Posterior vena cava (tissue), 2 donors: ENCODE measurements at regions not wholly inside any gene's neighbourhood (a gene's known extent, or its start where the extent isn't known, plus 50 kb on each side); places are given as distances from the start of the nearest gene placed in this dataset.

ENCODE experiments used
- DNase-seq: peaks from one replicate; pipeline ENCODE4 v3.0.0-alpha.2; 2020; ENCODE audit warnings: low spot score
- intact Hi-C, 2 donors: fragments of 100-400 bp; cut with DNase I; formaldehyde crosslinking; loops; one replicate each; pipeline versions ENCODE4 v1.14.1 to v1.14.2; 2022 to 2023
- donor health status: DM: yes; HTN: yes; CAD: no.
- donor health status: DM: yes; HTN: yes; CAD: no.

- intact Hi-C loops = no loop called here
- DNase-seq = no peak
Measured at GRCh38 chr2:237150186-237150585, 64.5 kb downstream of the COPS8 start.

- no peak for DNase-seq
- intact Hi-C loops = no loop called here
Measured at GRCh38 chr2:237150831-237151375, 65.2 kb downstream of the COPS8 start.

GRCh38 chr2:237152361-237152760, 66.7 kb downstream of the COPS8 start:
- DNase-seq = no peak
- intact Hi-C loops = no loop called here

GRCh38 chr2:237153181-237153580, 67.5 kb downstream of the COPS8 start:
- intact Hi-C loops = no loop called here
- no peak for DNase-seq

GRCh38 chr2:237154082-237154638, 68.5 kb downstream of the COPS8 start:
- intact Hi-C loops = no loop called here
- no peak for DNase-seq

- intact Hi-C loops = no loop called here
- DNase-seq = no peak
Measured at GRCh38 chr2:237154884-237155851, 69.5 kb downstream of the COPS8 start.

- intact Hi-C loops = no loop called here
- DNase-seq = peak; percentile 93
Measured at GRCh38 chr2:237156031-237156856, 70.6 kb downstream of the COPS8 start.

- intact Hi-C loops = no loop called here
Measured at GRCh38 chr2:237156857-237157779, 71.4 kb downstream of the COPS8 start.

GRCh38 chr2:237157780-237158102, 72.1 kb downstream of the COPS8 start:
- intact Hi-C loops = no loop called here
- DNase-seq = no peak

More at GRCh38 chr2:237156857-237157779, 71.4 kb downstream of the COPS8 start:
- DNase-seq = no peak

- intact Hi-C loops = no loop called here
- DNase-seq = no peak
Measured at GRCh38 chr2:237158194-237158593, 72.5 kb downstream of the COPS8 start.

GRCh38 chr2:237159006-237159911, 73.6 kb downstream of the COPS8 start:
- DNase-seq = no peak

GRCh38 chr2:237160271-237160919, 74.7 kb downstream of the COPS8 start:
- no peak for DNase-seq
- intact Hi-C loops = loop anchor here in 1 of 2 donors (10.0 kb wide), 1 partner anchor 314 kb away; no protein-coding TSS in a partner anchor

More at GRCh38 chr2:237159006-237159911, 73.6 kb downstream of the COPS8 start:
- intact Hi-C loops = no loop called here

GRCh38 chr2:237161189-237161588, 75.5 kb downstream of the COPS8 start:
- no peak for DNase-seq
- intact Hi-C loops = loop anchor here in 1 of 2 donors (10.0 kb wide), 1 partner anchor 314 kb away; no protein-coding TSS in a partner anchor

- no peak for DNase-seq
- intact Hi-C loops = loop anchor here in 1 of 2 donors (10.0 kb wide), 1 partner anchor 312 kb away; no protein-coding TSS in a partner anchor
Measured at GRCh38 chr2:237162959-237163358, 77.3 kb downstream of the COPS8 start.

- DNase-seq = no peak
- intact Hi-C loops = loop anchor here in 1 of 2 donors (10.0 kb wide), 1 partner anchor 310 kb away; no protein-coding TSS in a partner anchor
Measured at GRCh38 chr2:237164474-237165042, 78.9 kb downstream of the COPS8 start.
